PC-9 (cell line): ENCODE measurements at regions not wholly inside any gene's neighbourhood (a gene's known extent, or its start where the extent isn't known, plus 50 kb on each side); places are given as distances from the start of the nearest gene placed in this dataset.

Source experiments
- CTCF ChIP-seq: fragments of 200-600 bp; sonication (generic); conservative IDR thresholded peaks from 2 replicates; pipeline ENCODE4 v1.6.1; 2017; ENCODE audit warnings: mixed run types, antibody characterized with exemption, mild to moderate bottlenecking, moderate library complexity
- EZH2 ChIP-seq: fragments of 200-600 bp; sonication (generic); IDR thresholded peaks from 2 replicates; pipeline ENCODE4 v1.8.0; 2017; ENCODE audit warnings: antibody characterized with exemption, low read depth

DNA sequence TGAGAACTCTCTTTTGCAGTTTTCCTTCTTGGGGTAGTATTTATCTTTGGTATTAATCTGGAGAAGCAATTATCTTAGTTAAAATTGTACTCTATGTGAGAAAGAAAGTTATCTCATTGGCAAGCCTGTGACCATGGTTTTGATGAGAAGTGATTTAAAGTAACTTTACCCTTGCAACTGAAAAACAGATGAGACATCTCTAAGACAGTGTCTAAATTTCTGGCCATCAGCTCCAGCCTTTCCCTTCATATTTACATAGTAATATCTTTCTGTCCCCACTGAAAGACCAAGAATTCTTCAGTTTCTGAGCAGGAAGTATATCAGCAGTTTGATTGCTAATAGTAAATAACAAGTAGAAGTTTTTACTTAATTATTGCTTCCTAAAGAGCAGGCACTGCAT lies 386.1 kb upstream of the SYNCRIP start:
- TF ChIP-seq CTCF (no peak), EZH2 (no peak)
